NCI-H748 (cell line): ENCODE measurements at regions not wholly inside any gene's neighbourhood (a gene's known extent, or its start where the extent isn't known, plus 50 kb on each side); places are given as distances from the start of the nearest gene placed in this dataset.
"Not testable (repeated sequence)": the region's sequence is repeated elsewhere in the genome, so short reads cannot be mapped to it uniquely, and the experiment has no call there.

Source experiments
- DNase-seq: peaks from one replicate; lab custom pipeline; 2025; ENCODE audit not compliant: unreplicated experiment; lab: John Stamatoyannopoulos, UW

- no peak for DNase-seq
Observed at GRCh38 chr5:72599519-72600370, 92.5 kb upstream of the ZNF366 start.

GRCh38 chr5:72599065-72599433 lies 91.8 kb upstream of the ZNF366 start:
- DNase-seq = no peak

DNA sequence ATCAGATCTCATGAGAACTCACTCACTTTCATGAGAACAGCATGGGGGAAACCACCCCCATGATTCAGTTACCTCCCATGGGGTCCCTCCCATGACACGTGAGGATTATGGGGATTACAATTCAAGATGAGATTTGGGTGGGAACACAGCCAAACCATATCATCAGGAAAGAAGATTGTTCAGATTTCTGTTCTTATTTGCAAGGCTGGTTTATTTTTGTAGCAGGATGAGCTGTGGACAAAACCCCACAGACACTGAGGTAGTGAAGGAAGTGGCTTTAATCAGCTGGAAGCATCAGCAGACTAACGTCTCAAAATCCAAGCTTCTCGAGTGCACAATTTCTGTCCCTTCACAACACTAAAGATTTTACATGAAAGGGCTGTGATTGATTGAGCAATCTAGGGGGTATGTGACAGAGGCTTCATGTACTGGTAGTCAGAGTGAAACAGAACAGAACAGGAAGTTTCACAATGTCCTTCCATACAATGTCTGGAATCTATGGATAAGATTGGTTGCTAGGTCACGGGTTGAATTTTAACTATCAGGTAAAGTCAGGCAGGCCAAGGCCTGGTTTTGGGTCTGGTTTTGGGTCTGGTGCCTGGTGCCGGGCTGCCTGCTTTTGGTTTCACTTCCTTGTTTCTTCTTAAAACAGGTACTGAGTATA lies 91.3 kb upstream of the ZNF366 start:
- DNase-seq = no peak

GRCh38 chr5:72597456-72597948 lies 90.3 kb upstream of the ZNF366 start:
- DNase-seq = no peak

GRCh38 chr5:72596956-72597355 lies 89.7 kb upstream of the ZNF366 start:
- no peak for DNase-seq

DNA sequence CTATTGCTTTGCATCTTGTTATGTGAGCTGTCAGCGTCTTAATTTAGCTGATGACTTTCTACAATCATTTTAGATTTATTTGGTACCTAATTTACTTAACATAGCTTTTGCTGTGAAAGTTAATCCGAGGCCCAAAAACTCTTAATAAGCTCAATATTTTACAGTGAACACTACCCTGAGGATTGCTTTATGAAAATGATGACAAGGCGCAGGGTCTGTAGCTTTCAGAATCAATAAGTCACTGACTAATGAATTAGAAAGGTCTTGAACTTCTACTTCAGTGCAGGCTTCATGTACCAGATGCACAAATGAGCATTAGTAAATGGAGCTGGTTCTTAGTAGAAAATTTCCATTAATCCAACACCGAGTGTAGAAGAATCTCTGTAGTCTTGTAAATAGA lies 81.4 kb upstream of the ZNF366 start:
- DNase-seq = no peak

GRCh38 chr5:72587661-72588308 lies 80.6 kb upstream of the ZNF366 start:
- no peak for DNase-seq

- no peak for DNase-seq
Observed at GRCh38 chr5:72586788-72587530, 79.7 kb upstream of the ZNF366 start.

- DNase-seq = peak; percentile 4
Observed at GRCh38 chr5:72584466-72584865, 77.3 kb upstream of the ZNF366 start.

GRCh38 chr5:72579290-72579689 lies 72.1 kb upstream of the ZNF366 start:
- DNase-seq = not testable (repeated sequence)

- DNase-seq = no peak
Observed at GRCh38 chr5:72572236-72572765, 65.1 kb upstream of the ZNF366 start.

GRCh38 chr5:72569408-72569944 lies 62.3 kb upstream of the ZNF366 start:
- no peak for DNase-seq

- no peak for DNase-seq
Observed at GRCh38 chr5:72566746-72567145, 59.5 kb upstream of the ZNF366 start.

DNA sequence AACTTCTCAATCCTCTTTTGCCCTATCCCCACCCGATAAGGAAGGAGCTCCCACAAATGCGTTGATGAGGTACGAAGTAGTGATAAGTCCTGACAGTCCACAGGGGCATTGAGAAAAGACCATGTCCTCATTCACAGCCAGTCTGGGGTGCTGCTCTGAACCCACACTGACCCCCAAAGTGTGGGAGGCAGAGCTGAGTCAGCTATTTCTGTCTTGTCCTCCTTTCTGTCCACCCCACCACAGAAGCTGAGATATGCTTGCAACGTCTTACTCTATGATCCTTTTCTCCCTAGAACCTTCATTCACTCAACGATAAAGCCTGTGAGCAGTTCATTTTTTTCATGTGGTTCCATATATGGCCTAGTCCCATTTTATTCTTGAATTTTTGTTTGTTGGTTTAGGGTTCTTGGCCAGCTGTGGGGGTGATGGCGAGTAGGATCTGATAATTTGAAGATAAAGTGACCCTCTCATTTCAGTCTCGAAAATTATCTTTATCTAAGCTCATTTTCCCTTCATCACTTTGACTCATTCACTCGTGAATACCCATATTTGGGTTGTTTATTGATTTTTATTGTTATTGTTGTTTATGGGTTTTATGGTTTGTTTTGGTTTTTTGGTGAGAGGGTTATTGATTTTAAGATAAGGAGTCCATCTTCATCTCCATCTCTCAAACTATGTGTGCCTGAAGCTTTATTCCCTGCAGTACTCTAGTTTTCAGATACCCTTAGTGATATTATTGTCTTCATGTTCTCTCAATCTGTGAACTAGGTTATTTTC lies 58.5 kb upstream of the ZNF366 start:
- DNase-seq = no peak

- DNase-seq = no peak
Observed at GRCh38 chr5:72562717-72563116, 55.5 kb upstream of the ZNF366 start.

DNA sequence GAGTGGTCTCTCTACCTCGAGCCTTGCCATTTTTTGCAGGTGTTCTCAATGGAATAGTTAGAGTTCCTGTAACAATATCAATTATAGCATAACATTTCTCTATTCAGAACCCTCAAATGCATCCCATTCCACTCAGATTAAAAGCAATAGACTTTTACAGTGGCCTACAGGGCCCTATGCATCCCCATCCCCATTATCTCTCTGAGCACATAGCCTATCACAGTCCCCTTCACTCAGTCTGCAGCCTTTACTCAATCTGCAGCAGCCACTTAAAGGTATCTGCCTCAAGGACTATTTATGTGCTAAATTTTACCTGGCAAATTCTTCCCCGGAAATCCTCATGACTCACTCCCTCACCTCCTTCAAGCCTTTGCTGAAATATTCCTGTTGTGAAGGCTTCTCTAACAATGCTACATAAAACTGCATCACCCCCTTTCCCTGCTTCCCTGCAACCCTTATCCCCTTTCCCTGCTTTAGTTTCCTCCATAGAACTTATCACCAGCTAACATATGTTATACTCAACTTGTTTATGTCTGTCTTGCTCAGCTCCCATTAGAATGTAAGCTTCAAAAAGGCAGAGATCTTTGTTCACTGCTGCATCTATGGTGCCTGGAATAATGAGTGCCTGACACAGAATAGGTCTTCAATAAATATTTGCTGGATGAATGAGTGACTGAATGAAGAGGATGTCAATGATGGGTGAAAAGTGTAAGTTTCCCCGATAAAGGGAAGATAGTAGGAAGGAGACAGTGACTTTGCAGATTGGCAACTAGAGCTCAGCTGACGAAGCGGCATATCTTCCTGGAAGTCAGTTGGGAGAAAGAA lies 54.1 kb upstream of the ZNF366 start:
- no peak for DNase-seq

- no peak for DNase-seq
Observed at GRCh38 chr5:72559866-72560766, 52.9 kb upstream of the ZNF366 start.

DNA sequence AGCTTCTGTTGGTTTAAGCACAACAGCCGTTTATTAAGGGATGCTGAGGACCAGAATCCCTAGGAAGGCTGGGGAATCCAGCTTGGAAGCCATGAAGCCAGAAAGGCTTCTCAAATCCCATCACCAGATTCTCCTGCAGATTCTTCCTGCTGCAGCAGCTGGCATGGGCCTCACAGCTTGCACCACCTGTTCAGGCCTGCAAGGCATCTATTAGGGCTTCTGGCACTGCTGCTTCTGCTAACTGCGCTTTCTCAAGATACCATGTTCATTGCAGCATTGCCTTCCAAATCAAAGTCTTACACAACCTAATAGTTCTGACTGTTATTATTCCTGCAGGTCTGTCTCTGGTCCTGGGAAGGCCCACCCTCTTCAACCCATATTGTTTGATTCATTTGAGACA lies 51.2 kb upstream of the ZNF366 start:
- no peak for DNase-seq
